Panc1 (cell line): ENCODE measurements at regions not wholly inside any gene's neighbourhood (a gene's known extent, or its start where the extent isn't known, plus 50 kb on each side); places are given as distances from the start of the nearest gene placed in this dataset.

Experiments used
- ATAC-seq: fragments of 200-7000 bp; cut with Tn5 transposase; 2 replicates; pipeline ENCODE4 v1.9.1; 2020; ENCODE audit warnings: mild to moderate bottlenecking, moderate library complexity
- BruUV-seq: library from RNA; stranded (reverse); fragments of 400-500 nt; replicated peaks from 2 replicates; lab custom pipeline; 2021; lab: Mats Ljungman, UMichigan
- CTCF ChIA-PET: fragments of 300-600 bp; sonication (Branson Sonifier 250); formaldehyde crosslinking; loops from one replicate; lab custom pipeline; 2022; ENCODE audit warnings: antibody characterized with exemption; lab: Charles Lee
- POLR2A ChIA-PET: fragments of 300-600 bp; sonication (Branson Sonifier 250); formaldehyde crosslinking; loops from one replicate; lab custom pipeline; 2022; ENCODE audit warnings: antibody characterized with exemption; lab: Charles Lee
- DNase-seq: peaks from one replicate; pipeline ENCODE4 v3.0.0-alpha.2; 2010; ENCODE audit warnings: low read depth, low spot score
- H3K27ac ChIP-seq: 2 replicates; pipeline ENCODE4 v1.5.1; 2011; ENCODE audit warnings: mild to moderate bottlenecking, low read length, inconsistent platforms
- H3K27me3 ChIP-seq: fragments of 200-500 bp; sonication (Bioruptor generic); 2 replicates; pipeline ENCODE4 v1.6.0; 2014; ENCODE audit warnings: low read length, inconsistent platforms; ENCODE audit not compliant: control insufficient read depth, insufficient read depth
- H3K36me3 ChIP-seq: fragments of 200-500 bp; sonication (Bioruptor generic); 2 replicates; pipeline ENCODE4 v1.5.1; 2014; ENCODE audit warnings: inconsistent platforms, mild to moderate bottlenecking, low read length, moderate library complexity; ENCODE audit not compliant: control insufficient read depth, insufficient read depth
- H3K4me1 ChIP-seq: 2 replicates; pipeline ENCODE4 v1.5.1; 2011; ENCODE audit warnings: inconsistent platforms, mild to moderate bottlenecking, low read length, moderate library complexity; ENCODE audit not compliant: control insufficient read depth, insufficient read depth
- H3K4me3 ChIP-seq, 2 experiments: 2 replicates each; pipeline ENCODE4 v1.5.1; 2011 to 2012; ENCODE audit warnings: low read depth in 2 of 2, low read length in 2 of 2, mild to moderate bottlenecking in 2 of 2, inconsistent platforms in 1 of 2, moderate library complexity in 1 of 2
- H3K9me3 ChIP-seq: fragments of 200-500 bp; sonication (Bioruptor generic); 2 replicates; pipeline ENCODE4 v1.5.1; 2014; ENCODE audit warnings: low read depth, mild to moderate bottlenecking, inconsistent platforms, low read length, moderate library complexity; ENCODE audit not compliant: control insufficient read depth, insufficient read depth
- POLR2AphosphoS5 ChIP-seq: IDR thresholded peaks from 2 replicates; pipeline ENCODE4 v1.6.1; 2012; ENCODE audit warnings: mild to moderate bottlenecking, low read depth, low read length, moderate library complexity
- SIN3A ChIP-seq: IDR thresholded peaks from 2 replicates; pipeline ENCODE4 v1.6.1; 2012; ENCODE audit warnings: low read depth, mild to moderate bottlenecking, low read length, moderate library complexity, borderline replicate concordance; ENCODE audit not compliant: insufficient read depth
- TCF7L2 ChIP-seq: IDR thresholded peaks from 2 replicates; pipeline ENCODE4 v1.6.1; 2011; ENCODE audit warnings: mild to moderate bottlenecking, low read depth, low read length, inconsistent platforms
- in situ Hi-C: cut with HindIII; loops from 2 replicates; pipeline ENCODE4 v1.10.0; 2016; ENCODE audit warnings: low sequenced_read_pairs, low pct_unique_long_range_greater_than_20kb
- intact Hi-C: fragments of 100-400 bp; cut with micrococcal nuclease; formaldehyde crosslinking; loops from one replicate; pipeline ENCODE4 v1.10.0; 2022; ENCODE audit not compliant: unreplicated experiment
- TF ChIP-seq, protein P1 (sequence below): fragments of 450-650 bp; IDR thresholded peaks from 2 replicates; pipeline ENCODE4 v1.5.1; 2017; ENCODE audit warnings: mild to moderate bottlenecking
- TF ChIP-seq, protein P2 (sequence below), 2 experiments: IDR thresholded peaks; 2 replicates each; pipeline ENCODE4 v1.6.1; 2011 to 2012; ENCODE audit warnings: low read depth in 2 of 2, control low read depth in 1 of 2, low read length in 1 of 2, mild to moderate bottlenecking in 1 of 2, moderate library complexity in 1 of 2; ENCODE audit not compliant: insufficient read depth in 1 of 2

DNA sequence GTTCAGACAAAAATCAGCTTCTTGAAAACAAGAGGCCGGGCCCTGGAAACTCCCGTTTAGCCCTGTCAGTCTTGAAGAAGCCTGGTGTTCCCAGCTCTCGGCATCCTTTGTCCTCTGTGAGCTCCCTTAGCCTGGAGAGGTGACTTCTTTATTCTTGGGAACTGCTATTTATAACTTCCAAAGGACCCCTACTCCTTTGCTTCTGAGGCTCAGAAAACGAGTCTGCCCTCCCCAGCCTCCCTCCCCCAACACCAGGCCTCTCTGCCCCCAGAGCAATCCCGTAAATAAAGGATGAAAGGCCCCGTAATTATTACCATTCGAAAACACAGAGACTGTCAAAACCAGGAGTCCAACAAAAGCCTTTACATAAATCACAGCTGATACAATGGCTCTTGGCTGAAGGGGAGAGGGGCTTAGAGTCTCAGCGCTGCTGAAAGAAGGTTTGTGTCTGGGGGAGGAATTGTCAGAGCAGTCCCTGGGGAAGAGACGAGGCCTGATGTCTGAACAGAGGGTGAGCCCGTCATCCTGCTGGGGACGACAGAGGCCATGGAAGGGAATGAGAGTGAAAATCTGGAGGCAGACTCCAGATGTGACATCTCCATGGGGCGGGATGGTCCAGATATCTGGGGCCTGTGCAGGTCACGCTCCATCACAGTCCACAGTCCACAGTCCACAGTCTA, 283.0 kb downstream of the MYCN start:
- CTCF ChIA-PET = no interaction called here
- TF ChIP-seq, protein P1, sequence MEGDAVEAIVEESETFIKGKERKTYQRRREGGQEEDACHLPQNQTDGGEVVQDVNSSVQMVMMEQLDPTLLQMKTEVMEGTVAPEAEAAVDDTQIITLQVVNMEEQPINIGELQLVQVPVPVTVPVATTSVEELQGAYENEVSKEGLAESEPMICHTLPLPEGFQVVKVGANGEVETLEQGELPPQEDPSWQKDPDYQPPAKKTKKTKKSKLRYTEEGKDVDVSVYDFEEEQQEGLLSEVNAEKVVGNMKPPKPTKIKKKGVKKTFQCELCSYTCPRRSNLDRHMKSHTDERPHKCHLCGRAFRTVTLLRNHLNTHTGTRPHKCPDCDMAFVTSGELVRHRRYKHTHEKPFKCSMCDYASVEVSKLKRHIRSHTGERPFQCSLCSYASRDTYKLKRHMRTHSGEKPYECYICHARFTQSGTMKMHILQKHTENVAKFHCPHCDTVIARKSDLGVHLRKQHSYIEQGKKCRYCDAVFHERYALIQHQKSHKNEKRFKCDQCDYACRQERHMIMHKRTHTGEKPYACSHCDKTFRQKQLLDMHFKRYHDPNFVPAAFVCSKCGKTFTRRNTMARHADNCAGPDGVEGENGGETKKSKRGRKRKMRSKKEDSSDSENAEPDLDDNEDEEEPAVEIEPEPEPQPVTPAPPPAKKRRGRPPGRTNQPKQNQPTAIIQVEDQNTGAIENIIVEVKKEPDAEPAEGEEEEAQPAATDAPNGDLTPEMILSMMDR = no peak
- TF ChIP-seq POLR2AphosphoS5 (no peak), SIN3A (no peak), TCF7L2 (no peak)
- TF ChIP-seq, protein P2, sequence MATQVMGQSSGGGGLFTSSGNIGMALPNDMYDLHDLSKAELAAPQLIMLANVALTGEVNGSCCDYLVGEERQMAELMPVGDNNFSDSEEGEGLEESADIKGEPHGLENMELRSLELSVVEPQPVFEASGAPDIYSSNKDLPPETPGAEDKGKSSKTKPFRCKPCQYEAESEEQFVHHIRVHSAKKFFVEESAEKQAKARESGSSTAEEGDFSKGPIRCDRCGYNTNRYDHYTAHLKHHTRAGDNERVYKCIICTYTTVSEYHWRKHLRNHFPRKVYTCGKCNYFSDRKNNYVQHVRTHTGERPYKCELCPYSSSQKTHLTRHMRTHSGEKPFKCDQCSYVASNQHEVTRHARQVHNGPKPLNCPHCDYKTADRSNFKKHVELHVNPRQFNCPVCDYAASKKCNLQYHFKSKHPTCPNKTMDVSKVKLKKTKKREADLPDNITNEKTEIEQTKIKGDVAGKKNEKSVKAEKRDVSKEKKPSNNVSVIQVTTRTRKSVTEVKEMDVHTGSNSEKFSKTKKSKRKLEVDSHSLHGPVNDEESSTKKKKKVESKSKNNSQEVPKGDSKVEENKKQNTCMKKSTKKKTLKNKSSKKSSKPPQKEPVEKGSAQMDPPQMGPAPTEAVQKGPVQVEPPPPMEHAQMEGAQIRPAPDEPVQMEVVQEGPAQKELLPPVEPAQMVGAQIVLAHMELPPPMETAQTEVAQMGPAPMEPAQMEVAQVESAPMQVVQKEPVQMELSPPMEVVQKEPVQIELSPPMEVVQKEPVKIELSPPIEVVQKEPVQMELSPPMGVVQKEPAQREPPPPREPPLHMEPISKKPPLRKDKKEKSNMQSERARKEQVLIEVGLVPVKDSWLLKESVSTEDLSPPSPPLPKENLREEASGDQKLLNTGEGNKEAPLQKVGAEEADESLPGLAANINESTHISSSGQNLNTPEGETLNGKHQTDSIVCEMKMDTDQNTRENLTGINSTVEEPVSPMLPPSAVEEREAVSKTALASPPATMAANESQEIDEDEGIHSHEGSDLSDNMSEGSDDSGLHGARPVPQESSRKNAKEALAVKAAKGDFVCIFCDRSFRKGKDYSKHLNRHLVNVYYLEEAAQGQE (IDR thresholded peaks at IDR 0.05; ENCODE audit: insufficient read depth in 1 of 2, low read depth in 2 of 2, low read length in 1 of 2) = no peak
- Histone ChIP-seq H3K4me3 (no peak overlapping the region), H3K36me3 (no peaks in the 10 kb centered on the region), H3K27me3 (peaks cover 2% of the 10 kb centered on the region; the same call in 1 of the 2 replicates), H3K4me1 (no peaks in the 10 kb centered on the region), H3K9me3 (no peaks in the 10 kb centered on the region), H3K27ac (no peak overlapping the region)
- POLR2A ChIA-PET = no interaction called here
- in situ Hi-C loops = no loop called here
- BruUV-seq = no TSS peak
- DNase-seq (no peak), ATAC-seq (no peak)
- intact Hi-C loops = no loop called here

DNA sequence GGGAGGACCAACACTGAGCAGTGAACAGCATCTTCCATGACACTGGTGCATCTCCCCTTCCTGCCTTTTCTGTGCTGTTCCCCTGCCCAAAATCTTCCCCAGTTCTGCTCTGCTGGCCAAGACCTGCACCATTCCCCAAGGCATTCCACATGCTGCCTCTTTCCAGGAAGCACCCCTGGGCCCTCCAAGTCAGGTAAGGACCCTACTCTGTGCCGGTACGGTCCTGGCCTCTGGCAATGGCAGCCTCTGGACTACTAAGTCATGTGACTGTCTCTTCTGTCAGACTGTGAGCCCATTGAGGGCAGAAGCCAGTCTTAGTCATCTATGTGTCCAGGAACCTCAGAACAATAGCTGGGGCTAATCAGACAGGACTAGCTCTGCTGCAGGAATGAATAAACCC, 282.0 kb downstream of the MYCN start:
- intact Hi-C loops = no loop called here
- Histone ChIP-seq H3K4me1 (no peaks in the 10 kb centered on the region), H3K27me3 (peaks cover 2% of the 10 kb centered on the region; the same call in 1 of the 2 replicates), H3K4me3 (no peak overlapping the region), H3K27ac (no peak overlapping the region), H3K36me3 (no peaks in the 10 kb centered on the region), H3K9me3 (no peaks in the 10 kb centered on the region)
- ATAC-seq = no peak
- POLR2A ChIA-PET = no interaction called here
- in situ Hi-C loops = no loop called here
- BruUV-seq = no TSS peak
- no peak for DNase-seq
- TF ChIP-seq SIN3A (no peak), POLR2AphosphoS5 (no peak), TCF7L2 (no peak)
- TF ChIP-seq, protein P2 (IDR thresholded peaks at IDR 0.05; ENCODE audit: insufficient read depth in 1 of 2, low read depth in 2 of 2, low read length in 1 of 2) = no peak
- TF ChIP-seq, protein P1 = no peak
- CTCF ChIA-PET = no interaction called here
